ENCODE measurements at regions not wholly inside any gene's neighbourhood (a gene's known extent, or its start where the extent isn't known, plus 50 kb on each side); places are given as distances from the start of the nearest gene placed in this dataset.

DNA sequence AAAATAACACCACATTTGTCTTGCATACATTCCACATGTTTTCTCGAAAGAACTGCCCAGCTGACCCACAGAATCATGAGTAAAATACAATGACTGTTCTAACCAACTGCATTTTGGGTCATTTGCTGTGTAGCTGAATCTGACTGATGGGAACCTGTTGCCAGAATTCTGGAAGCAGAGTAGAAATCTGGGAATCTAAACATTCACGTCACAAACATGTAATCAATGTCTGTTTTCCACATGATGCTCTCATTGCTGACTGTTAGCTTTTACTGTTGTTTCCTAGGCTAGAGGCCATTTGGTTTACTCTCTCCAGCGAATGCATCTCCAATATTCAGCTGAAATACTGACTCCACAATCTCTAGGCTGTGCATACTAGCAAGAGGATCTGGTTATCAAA is 710.1 kb downstream of the KCNJ2 start:
- intact Hi-C loops (cut with micrococcal nuclease; ENCODE audit: unreplicated experiment): no loop called here
- DNase-seq: no peak
- CTCF ChIA-PET: no interaction called here
- Mint-ChIP-seq H3K9me3 (ENCODE audit: low read depth, unreplicated experiment) (no peaks in the 10 kb centered on the region), H3K4me3 (ENCODE audit: low read depth, unreplicated experiment) (no peak overlapping the region), H3K27ac (ENCODE audit: unreplicated experiment) (no peak overlapping the region), H3K27me3 (ENCODE audit: unreplicated experiment) (no peaks in the 10 kb centered on the region), H3K4me1 (ENCODE audit: low read depth, unreplicated experiment) (peaks cover 8% of the 10 kb centered on the region), H3K36me3 (ENCODE audit: insufficient read depth, unreplicated experiment) (no peaks in the 10 kb centered on the region)
- TF ChIP-seq, protein P1, sequence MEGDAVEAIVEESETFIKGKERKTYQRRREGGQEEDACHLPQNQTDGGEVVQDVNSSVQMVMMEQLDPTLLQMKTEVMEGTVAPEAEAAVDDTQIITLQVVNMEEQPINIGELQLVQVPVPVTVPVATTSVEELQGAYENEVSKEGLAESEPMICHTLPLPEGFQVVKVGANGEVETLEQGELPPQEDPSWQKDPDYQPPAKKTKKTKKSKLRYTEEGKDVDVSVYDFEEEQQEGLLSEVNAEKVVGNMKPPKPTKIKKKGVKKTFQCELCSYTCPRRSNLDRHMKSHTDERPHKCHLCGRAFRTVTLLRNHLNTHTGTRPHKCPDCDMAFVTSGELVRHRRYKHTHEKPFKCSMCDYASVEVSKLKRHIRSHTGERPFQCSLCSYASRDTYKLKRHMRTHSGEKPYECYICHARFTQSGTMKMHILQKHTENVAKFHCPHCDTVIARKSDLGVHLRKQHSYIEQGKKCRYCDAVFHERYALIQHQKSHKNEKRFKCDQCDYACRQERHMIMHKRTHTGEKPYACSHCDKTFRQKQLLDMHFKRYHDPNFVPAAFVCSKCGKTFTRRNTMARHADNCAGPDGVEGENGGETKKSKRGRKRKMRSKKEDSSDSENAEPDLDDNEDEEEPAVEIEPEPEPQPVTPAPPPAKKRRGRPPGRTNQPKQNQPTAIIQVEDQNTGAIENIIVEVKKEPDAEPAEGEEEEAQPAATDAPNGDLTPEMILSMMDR (IDR thresholded peaks at IDR 0.05; ENCODE audit: unreplicated experiment): no peak
- no TSS peak for BruUV-seq (replicated peaks)

DNA sequence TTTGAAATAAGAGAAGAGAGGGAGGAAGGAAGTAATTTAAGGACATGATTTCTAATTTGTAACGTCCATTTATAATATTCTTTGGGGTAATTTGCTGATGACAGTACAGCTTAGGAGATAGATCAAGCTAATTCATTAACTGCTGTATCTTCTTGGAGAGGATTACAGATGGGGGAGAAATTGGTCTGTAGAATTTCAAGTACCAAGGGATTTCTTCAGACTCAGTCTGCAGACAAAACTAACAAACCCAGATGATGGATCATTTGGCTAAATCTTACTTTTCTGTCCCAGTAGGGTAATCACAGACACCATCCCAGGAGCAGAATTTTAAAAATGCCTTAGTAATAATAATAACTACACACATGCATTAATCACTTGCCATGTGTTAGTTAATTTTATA is 711.8 kb downstream of the KCNJ2 start:
- Mint-ChIP-seq H3K9me3 (ENCODE audit: low read depth, unreplicated experiment) (no peaks in the 10 kb centered on the region), H3K4me1 (ENCODE audit: low read depth, unreplicated experiment) (peaks cover 8% of the 10 kb centered on the region), H3K27ac (ENCODE audit: unreplicated experiment) (no peak overlapping the region), H3K36me3 (ENCODE audit: insufficient read depth, unreplicated experiment) (no peaks in the 10 kb centered on the region), H3K4me3 (ENCODE audit: low read depth, unreplicated experiment) (no peak overlapping the region), H3K27me3 (ENCODE audit: unreplicated experiment) (no peaks in the 10 kb centered on the region)
- BruUV-seq (replicated peaks): no TSS peak
- CTCF ChIA-PET: no interaction called here
- intact Hi-C loops (cut with micrococcal nuclease; ENCODE audit: unreplicated experiment): no loop called here
- TF ChIP-seq, protein P1 (IDR thresholded peaks at IDR 0.05; ENCODE audit: unreplicated experiment): no peak
- DNase-seq: no peak

DNA sequence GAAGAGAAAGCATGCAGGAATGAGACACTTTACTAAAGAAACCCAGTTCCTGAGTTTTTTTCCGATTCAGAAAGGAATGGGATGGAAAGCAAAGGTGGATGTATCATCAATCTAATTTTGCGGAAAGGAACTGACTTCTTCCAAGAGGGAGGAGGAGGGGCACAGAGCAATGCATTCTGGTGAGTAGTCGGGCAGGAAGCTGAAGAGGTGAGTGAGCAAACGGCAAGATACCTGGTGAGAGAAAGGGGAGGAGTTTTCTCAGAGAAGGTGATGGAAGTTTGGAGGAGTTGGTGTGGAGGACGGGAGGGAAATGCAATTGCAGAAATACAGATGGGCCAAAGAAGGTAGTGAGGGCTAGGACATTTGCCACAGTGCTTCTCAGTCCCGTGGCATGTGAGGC is 713.2 kb downstream of the KCNJ2 start:
- Mint-ChIP-seq H3K9me3 (ENCODE audit: low read depth, unreplicated experiment) (peaks cover 2% of the 10 kb centered on the region), H3K4me3 (ENCODE audit: low read depth, unreplicated experiment) (no peak overlapping the region), H3K27ac (ENCODE audit: unreplicated experiment) (no peak overlapping the region), H3K36me3 (ENCODE audit: insufficient read depth, unreplicated experiment) (no peaks in the 10 kb centered on the region), H3K4me1 (ENCODE audit: low read depth, unreplicated experiment) (peaks cover 8% of the 10 kb centered on the region), H3K27me3 (ENCODE audit: unreplicated experiment) (no peaks in the 10 kb centered on the region)
- BruUV-seq (replicated peaks): no TSS peak
- no peak for DNase-seq
- intact Hi-C loops (cut with micrococcal nuclease; ENCODE audit: unreplicated experiment): no loop called here
- CTCF ChIA-PET: no interaction called here
- TF ChIP-seq, protein P1 (IDR thresholded peaks at IDR 0.05; ENCODE audit: unreplicated experiment): no peak

DNA sequence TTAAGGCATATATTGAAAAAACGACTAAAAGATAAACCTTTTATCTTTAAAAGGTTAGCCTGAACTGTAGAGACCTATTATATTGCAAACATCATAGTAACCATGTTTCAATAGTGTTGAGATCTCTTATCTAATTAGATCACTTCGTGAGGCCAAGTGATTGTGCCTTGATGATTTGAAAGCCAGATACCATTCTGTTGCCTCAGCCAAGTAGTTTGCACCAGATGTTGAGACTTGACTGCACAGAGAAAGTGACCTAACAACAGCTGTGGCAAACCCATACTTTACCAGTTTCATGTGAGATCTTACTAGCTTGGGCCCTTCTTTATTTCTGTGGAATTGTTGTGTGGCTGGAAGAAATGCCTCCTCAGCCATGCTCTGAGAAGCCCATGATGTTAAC is 717.3 kb downstream of the KCNJ2 start:
- no peak overlapping the region for H3K4me3 Mint-ChIP-seq (ENCODE audit: low read depth, unreplicated experiment)
- CTCF ChIA-PET: no interaction called here
- no peaks in the 10 kb centered on the region for H3K27me3 Mint-ChIP-seq (ENCODE audit: unreplicated experiment)
- no peak overlapping the region for H3K27ac Mint-ChIP-seq (ENCODE audit: unreplicated experiment)
- TF ChIP-seq, protein P1 (IDR thresholded peaks at IDR 0.05; ENCODE audit: unreplicated experiment): no peak
- peaks cover 8% of the 10 kb centered on the region for H3K4me1 Mint-ChIP-seq (ENCODE audit: low read depth, unreplicated experiment)
- H3K36me3 Mint-ChIP-seq (ENCODE audit: insufficient read depth, unreplicated experiment): no peaks in the 10 kb centered on the region
- no TSS peak for BruUV-seq (replicated peaks)
- DNase-seq: no peak
- peaks cover 2% of the 10 kb centered on the region for H3K9me3 Mint-ChIP-seq (ENCODE audit: low read depth, unreplicated experiment)
- intact Hi-C loops (cut with micrococcal nuclease; ENCODE audit: unreplicated experiment): no loop called here

DNA sequence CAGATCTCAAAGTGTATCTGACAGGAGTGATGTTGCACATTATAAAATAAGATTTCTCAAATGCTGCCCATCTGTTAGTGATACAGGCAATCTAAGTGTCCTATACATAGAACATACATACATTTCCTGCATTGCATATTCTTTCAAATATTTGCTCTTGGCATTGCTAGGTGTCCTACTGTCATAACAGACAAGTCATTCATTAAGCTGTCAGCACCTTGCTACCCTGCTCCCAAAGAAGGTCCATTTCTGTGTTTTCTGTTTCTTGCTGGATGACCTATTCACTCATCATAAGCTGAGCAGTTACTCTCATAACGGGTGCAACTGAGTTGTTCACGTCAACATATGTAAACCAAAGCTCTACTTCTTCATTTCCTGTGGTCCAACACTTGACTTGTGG is 719.0 kb downstream of the KCNJ2 start:
- Mint-ChIP-seq H3K4me1 (ENCODE audit: low read depth, unreplicated experiment) (no peaks in the 10 kb centered on the region), H3K27me3 (ENCODE audit: unreplicated experiment) (no peaks in the 10 kb centered on the region), H3K4me3 (ENCODE audit: low read depth, unreplicated experiment) (no peak overlapping the region), H3K9me3 (ENCODE audit: low read depth, unreplicated experiment) (peaks cover 2% of the 10 kb centered on the region), H3K36me3 (ENCODE audit: insufficient read depth, unreplicated experiment) (no peaks in the 10 kb centered on the region), H3K27ac (ENCODE audit: unreplicated experiment) (no peak overlapping the region)
- intact Hi-C loops (cut with micrococcal nuclease; ENCODE audit: unreplicated experiment): no loop called here
- BruUV-seq (replicated peaks): no TSS peak
- TF ChIP-seq, protein P1 (IDR thresholded peaks at IDR 0.05; ENCODE audit: unreplicated experiment): no peak
- CTCF ChIA-PET: no interaction called here
- no peak for DNase-seq
